ENCODE measurements at regions not wholly inside any gene's neighbourhood (a gene's known extent, or its start where the extent isn't known, plus 50 kb on each side); places are given as distances from the start of the nearest gene placed in this dataset.

DNA sequence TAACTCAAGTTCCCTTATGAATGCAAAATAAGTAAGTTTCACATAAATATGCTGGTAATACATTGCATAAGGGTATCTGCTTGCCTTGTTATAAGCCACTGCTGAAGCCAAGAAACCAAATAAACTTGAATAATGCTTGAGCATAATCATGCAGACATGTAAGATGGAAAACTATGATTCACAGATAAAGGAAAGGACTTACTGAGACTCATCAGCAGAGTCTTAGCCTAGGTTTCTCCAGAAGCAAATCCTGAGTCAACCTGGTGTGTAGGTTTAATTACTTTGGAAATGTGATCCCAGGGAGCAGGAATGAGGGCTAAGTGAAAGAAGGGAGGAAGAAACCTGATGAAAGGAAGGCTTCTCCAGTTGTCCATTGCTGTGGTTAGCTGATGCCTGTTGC, 107.7 kb upstream of the BTG1 start:
- no peak overlapping the region for H3K4me3 ChIP-seq (ENCODE audit: low read depth, low read length)
- TF ChIP-seq CTCF (conservative IDR thresholded peaks at IDR 0.05; ENCODE audit: low read depth, low read length): no peak
- DNase-seq (ENCODE audit: low read depth): no peak

- TF ChIP-seq CTCF (conservative IDR thresholded peaks at IDR 0.05; ENCODE audit: low read depth, low read length): no peak
- DNase-seq (ENCODE audit: low read depth): no peak
- no peak overlapping the region for H3K4me3 ChIP-seq (ENCODE audit: low read depth, low read length)
Measured at GRCh38 chr12:92248977-92249376, 103.3 kb upstream of the BTG1 start.

DNA sequence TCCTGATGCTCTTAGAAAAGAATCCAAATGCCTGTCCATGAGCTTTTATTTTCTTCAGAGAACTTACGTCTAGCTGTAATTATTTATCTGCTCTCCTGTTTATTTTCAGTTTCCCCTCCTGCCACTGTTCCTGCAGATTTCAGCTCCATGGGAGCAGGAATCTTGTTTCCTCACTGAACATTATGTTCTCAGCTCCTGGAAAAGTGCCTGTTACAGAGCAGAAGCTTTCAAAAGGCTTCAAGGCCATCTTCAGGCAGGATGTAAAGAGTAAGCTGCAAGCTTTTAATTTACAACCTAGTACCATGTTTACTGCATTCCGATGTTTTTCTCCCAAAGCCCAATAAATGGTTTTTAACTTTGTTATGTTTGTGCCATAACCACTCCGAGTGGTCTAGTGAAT, 98.4 kb upstream of the BTG1 start:
- peak; percentile 76 for DNase-seq (ENCODE audit: low read depth)

DNA sequence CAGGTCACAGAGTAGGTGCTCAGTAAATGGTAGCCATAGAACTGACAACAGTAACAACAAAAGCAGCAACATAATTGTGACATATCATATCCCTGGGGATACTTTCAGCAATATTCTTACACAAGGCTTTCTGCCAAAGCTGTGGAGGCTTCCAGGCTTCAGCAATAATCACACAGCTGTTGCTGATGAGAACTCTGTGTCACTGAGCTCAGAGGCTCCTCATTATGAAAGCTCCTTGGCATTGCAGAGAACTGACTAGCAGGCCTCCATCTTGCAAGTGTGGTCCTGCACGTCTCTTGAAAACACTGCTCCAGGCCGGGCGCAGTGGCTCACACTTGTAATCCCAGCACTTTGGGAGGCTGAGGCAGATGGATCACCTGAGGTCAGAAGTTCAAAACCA, 97.3 kb upstream of the BTG1 start:
- no peak overlapping the region for H3K4me3 ChIP-seq (ENCODE audit: low read depth, low read length)
- TF ChIP-seq CTCF (conservative IDR thresholded peaks at IDR 0.05; ENCODE audit: low read depth, low read length): no peak
- peak; percentile 81 for DNase-seq (ENCODE audit: low read depth)

More for the DNA sequence above, 98.4 kb upstream of the BTG1 start:
- no peak overlapping the region for H3K4me3 ChIP-seq (ENCODE audit: low read depth, low read length)
- peak; percentile 33 for TF ChIP-seq CTCF (conservative IDR thresholded peaks at IDR 0.05; ENCODE audit: low read depth, low read length)

DNA sequence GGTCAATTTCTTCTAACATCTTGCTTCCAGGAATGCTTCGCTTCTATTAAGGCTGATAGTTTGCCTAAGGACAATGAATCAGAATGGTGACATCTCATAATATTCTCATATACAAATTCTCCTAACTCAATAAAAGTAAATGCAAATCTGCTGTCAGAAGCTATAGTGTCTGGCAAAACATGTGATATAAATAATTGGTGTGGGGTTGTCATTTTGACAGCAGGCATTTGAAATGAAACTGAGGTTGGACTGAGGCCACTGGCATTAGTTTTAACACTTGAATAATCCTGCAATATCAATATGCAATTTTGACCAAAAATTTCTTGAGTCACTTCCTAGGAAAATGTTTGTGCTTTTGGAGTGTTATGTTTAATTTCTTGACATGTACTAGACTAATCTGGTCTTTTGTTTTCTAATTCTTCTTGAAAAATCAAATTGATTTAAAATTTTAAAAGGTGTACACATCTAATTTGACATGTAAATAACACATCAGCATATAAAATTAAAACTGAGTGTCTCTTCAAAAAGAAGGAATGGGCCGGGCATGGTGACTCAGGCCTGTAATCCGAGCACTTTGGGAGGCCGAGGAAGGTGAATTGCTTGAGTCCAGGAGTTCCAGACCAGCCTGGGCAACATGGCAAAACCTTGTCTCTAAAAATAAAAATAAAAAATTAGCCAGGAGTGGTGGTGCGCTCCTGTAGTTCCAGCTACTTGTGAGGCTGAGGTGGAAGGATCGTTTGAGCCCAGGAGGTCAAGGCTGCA, 92.3 kb upstream of the BTG1 start:
- H3K4me3 ChIP-seq (ENCODE audit: low read depth, low read length): no peak overlapping the region
- TF ChIP-seq CTCF (conservative IDR thresholded peaks at IDR 0.05; ENCODE audit: low read depth, low read length): no peak
- no peak for DNase-seq (ENCODE audit: low read depth)

DNA sequence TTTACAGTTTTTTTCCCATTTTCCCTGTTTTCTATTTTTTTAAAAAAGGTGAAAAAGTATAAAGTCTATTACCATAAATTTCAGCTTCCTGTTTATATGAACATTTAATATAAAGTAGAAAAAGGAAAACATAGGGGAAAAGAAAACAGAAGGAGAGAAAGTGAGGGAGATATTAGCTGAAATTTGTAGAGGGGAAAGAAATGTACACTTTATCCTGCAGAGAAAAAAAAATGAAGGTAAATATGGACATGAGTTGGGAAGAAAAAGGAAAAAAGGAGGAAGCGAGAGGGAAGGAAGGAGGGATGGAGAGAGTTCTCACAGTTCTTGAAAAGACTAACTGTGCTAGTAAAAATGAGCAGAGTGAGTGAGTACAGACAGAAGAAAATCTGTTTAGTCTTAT, 91.6 kb upstream of the BTG1 start:
- DNase-seq (ENCODE audit: low read depth): no peak
- no peak overlapping the region for H3K4me3 ChIP-seq (ENCODE audit: low read depth, low read length)
- no peak for TF ChIP-seq CTCF (conservative IDR thresholded peaks at IDR 0.05; ENCODE audit: low read depth, low read length)
